ENCODE measurements at regions not wholly inside any gene's neighbourhood (a gene's known extent, or its start where the extent isn't known, plus 50 kb on each side); places are given as distances from the start of the nearest gene placed in this dataset.
A peak's percentile ranks its signal among the peaks of the same experiment; 100 is the strongest.

- Mint-ChIP-seq H3K4me1 (ENCODE audit: low read depth, unreplicated experiment) (no peaks in the 10 kb centered on the region), H3K36me3 (ENCODE audit: insufficient read depth, unreplicated experiment) (no peaks in the 10 kb centered on the region), H3K4me3 (ENCODE audit: low read depth, unreplicated experiment) (no peak overlapping the region), H3K27me3 (ENCODE audit: unreplicated experiment) (no peaks in the 10 kb centered on the region), H3K9me3 (ENCODE audit: low read depth, unreplicated experiment) (peaks cover 2% of the 10 kb centered on the region), H3K27ac (ENCODE audit: unreplicated experiment) (no peak overlapping the region)
- no TSS peak for BruUV-seq (replicated peaks)
- DNase-seq, result no peak
- CTCF ChIA-PET, result no interaction called here
- TF ChIP-seq CTCF (IDR thresholded peaks at IDR 0.05; ENCODE audit: unreplicated experiment), result no peak
- intact Hi-C loops (cut with micrococcal nuclease; ENCODE audit: unreplicated experiment), result no loop called here
Observed at GRCh38 chr3:59486520-59486919, 436.7 kb upstream of the CFAP20DC start.

GRCh38 chr3:59483191-59483590 lies 433.4 kb upstream of the CFAP20DC start:
- peaks cover 2% of the 10 kb centered on the region for H3K9me3 Mint-ChIP-seq (ENCODE audit: low read depth, unreplicated experiment)
- H3K4me3 Mint-ChIP-seq (ENCODE audit: low read depth, unreplicated experiment), result no peak overlapping the region
- CTCF ChIA-PET, result no interaction called here
- no peaks in the 10 kb centered on the region for H3K36me3 Mint-ChIP-seq (ENCODE audit: insufficient read depth, unreplicated experiment)
- no peaks in the 10 kb centered on the region for H3K4me1 Mint-ChIP-seq (ENCODE audit: low read depth, unreplicated experiment)
- H3K27me3 Mint-ChIP-seq (ENCODE audit: unreplicated experiment), result no peaks in the 10 kb centered on the region
- no peak overlapping the region for H3K27ac Mint-ChIP-seq (ENCODE audit: unreplicated experiment)
- intact Hi-C loops (cut with micrococcal nuclease; ENCODE audit: unreplicated experiment), result no loop called here
- TF ChIP-seq CTCF (IDR thresholded peaks at IDR 0.05; ENCODE audit: unreplicated experiment), result no peak
- BruUV-seq (replicated peaks), result no TSS peak
- no peak for DNase-seq

GRCh38 chr3:59482684-59483083 lies 432.9 kb upstream of the CFAP20DC start:
- Mint-ChIP-seq H3K4me3 (ENCODE audit: low read depth, unreplicated experiment) (no peak overlapping the region), H3K27me3 (ENCODE audit: unreplicated experiment) (no peaks in the 10 kb centered on the region), H3K27ac (ENCODE audit: unreplicated experiment) (no peak overlapping the region), H3K36me3 (ENCODE audit: insufficient read depth, unreplicated experiment) (no peaks in the 10 kb centered on the region), H3K4me1 (ENCODE audit: low read depth, unreplicated experiment) (no peaks in the 10 kb centered on the region), H3K9me3 (ENCODE audit: low read depth, unreplicated experiment) (no peaks in the 10 kb centered on the region)
- intact Hi-C loops (cut with micrococcal nuclease; ENCODE audit: unreplicated experiment), result no loop called here
- DNase-seq, result no peak
- BruUV-seq (replicated peaks), result no TSS peak
- no peak for TF ChIP-seq CTCF (IDR thresholded peaks at IDR 0.05; ENCODE audit: unreplicated experiment)
- CTCF ChIA-PET, result no interaction called here

GRCh38 chr3:59481776-59482400 lies 432.1 kb upstream of the CFAP20DC start:
- H3K9me3 Mint-ChIP-seq (ENCODE audit: low read depth, unreplicated experiment), result no peaks in the 10 kb centered on the region
- BruUV-seq (replicated peaks), result no TSS peak
- intact Hi-C loops (cut with micrococcal nuclease; ENCODE audit: unreplicated experiment), result no loop called here
- peak; percentile 1 for DNase-seq
- no peak for TF ChIP-seq CTCF (IDR thresholded peaks at IDR 0.05; ENCODE audit: unreplicated experiment)
- H3K27ac Mint-ChIP-seq (ENCODE audit: unreplicated experiment), result no peak overlapping the region
- H3K4me3 Mint-ChIP-seq (ENCODE audit: low read depth, unreplicated experiment), result no peak overlapping the region
- H3K36me3 Mint-ChIP-seq (ENCODE audit: insufficient read depth, unreplicated experiment), result no peaks in the 10 kb centered on the region
- H3K27me3 Mint-ChIP-seq (ENCODE audit: unreplicated experiment), result no peaks in the 10 kb centered on the region
- CTCF ChIA-PET, result no interaction called here
- H3K4me1 Mint-ChIP-seq (ENCODE audit: low read depth, unreplicated experiment), result no peaks in the 10 kb centered on the region

Data from Calu3 (cell line).